ENCODE measurements at regions not wholly inside any gene's neighbourhood (a gene's known extent, or its start where the extent isn't known, plus 50 kb on each side); places are given as distances from the start of the nearest gene placed in this dataset.
"Not testable (repeated sequence)": the region's sequence is repeated elsewhere in the genome, so short reads cannot be mapped to it uniquely, and the experiment has no call there.

DNA sequence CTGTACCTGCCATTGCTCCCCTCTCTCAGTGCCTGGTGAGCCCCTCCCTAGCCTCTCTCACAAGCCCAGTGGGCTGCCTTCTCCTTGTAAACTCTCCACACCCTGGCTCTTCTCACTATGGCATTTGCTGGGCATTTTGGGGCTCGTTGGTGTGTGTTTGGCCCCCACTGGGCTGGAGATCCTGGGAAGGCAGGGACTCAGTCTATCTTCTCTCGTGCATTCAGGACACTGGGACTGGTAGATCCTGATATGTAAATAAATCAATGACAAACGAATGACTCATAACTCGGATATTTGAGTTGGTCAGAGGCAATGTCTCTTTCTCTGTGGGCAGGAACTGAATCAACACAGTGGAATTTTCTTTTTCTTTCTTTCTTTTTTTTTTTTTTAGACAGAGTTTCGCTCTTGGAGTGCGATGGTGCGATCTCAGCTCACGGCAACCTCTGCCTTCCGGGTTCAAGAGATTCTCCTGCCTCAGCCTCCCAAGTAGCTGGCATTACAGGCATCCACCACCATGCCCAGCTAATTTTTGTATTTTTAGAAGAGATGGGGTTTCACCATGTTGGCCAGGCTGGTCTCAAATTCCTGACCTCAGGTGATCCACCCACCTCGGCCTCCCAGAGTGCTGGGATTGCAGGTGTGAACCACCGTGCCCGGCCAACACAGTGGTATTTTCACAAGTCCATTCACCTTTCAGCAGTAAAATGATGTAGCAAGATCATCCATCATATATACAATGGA lies 144.6 kb upstream of the SPRED2 start:
- H3K4me3 Mint-ChIP-seq (ENCODE audit: unreplicated experiment), result peak overlapping the region; percentile 42
- CTCF ChIA-PET, result interaction anchor here (0.6 to 1.4 kb wide), 4 partner anchors 62 to 1231 kb away, joined by 3 to 4 read pairs (median 3); no protein-coding TSS in a partner anchor
- POLR2A ChIA-PET, result interaction anchor here (2.0 to 3.0 kb wide), 2 partner anchors 10 to 35 kb away, joined by 9 to 12 read pairs; no protein-coding TSS in a partner anchor

DNA sequence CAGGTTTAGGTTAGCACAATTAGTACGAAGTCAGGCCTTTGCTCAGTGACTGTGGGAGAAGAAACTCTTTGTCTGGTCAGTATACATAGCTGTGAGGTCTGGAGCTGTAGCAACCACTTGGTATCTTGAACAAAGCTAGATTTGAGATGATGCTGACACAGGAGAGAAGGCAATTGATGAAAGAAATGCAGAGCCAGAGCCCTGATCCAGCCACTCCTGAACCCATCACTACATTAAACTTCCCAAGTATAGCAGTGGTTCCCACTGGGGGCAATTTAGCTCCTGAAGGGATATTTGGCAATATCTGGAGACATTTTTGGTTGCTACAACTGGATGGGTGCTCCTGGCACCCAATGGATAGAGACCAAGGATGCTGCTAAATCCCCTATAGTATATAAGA lies 143.9 kb upstream of the SPRED2 start:
- no TSS peak for BruUV-seq (replicated peaks)
- ChIA-PET POLR2A (interaction anchor here (0.6 to 3.0 kb wide), 5 partner anchors 9 to 349 kb away, joined by 3 to 12 read pairs (median 5); partner anchors contain the start of gene ACTR2), CTCF (interaction anchor here (0.6 to 1.4 kb wide), 6 partner anchors 10 to 852 kb away, joined by 3 to 7 read pairs (median 4); no protein-coding TSS in a partner anchor)
- intact Hi-C loops (cut with micrococcal nuclease), result no loop called here
- TF ChIP-seq, protein P1, sequence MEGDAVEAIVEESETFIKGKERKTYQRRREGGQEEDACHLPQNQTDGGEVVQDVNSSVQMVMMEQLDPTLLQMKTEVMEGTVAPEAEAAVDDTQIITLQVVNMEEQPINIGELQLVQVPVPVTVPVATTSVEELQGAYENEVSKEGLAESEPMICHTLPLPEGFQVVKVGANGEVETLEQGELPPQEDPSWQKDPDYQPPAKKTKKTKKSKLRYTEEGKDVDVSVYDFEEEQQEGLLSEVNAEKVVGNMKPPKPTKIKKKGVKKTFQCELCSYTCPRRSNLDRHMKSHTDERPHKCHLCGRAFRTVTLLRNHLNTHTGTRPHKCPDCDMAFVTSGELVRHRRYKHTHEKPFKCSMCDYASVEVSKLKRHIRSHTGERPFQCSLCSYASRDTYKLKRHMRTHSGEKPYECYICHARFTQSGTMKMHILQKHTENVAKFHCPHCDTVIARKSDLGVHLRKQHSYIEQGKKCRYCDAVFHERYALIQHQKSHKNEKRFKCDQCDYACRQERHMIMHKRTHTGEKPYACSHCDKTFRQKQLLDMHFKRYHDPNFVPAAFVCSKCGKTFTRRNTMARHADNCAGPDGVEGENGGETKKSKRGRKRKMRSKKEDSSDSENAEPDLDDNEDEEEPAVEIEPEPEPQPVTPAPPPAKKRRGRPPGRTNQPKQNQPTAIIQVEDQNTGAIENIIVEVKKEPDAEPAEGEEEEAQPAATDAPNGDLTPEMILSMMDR (IDR thresholded peaks at IDR 0.05; ENCODE audit: unreplicated experiment), result no peak
- Mint-ChIP-seq H3K4me3 (ENCODE audit: unreplicated experiment) (no peak overlapping the region), H3K27ac (ENCODE audit: low read depth, unreplicated experiment) (peak overlapping the region; percentile 95), H3K4me1 (ENCODE audit: insufficient read depth, unreplicated experiment) (peaks cover 19% of the 10 kb centered on the region), H3K9me3 (ENCODE audit: unreplicated experiment) (no peaks in the 10 kb centered on the region), H3K27me3 (ENCODE audit: insufficient read depth, unreplicated experiment) (no peaks in the 10 kb centered on the region), H3K36me3 (ENCODE audit: insufficient read depth, unreplicated experiment) (peaks cover 4% of the 10 kb centered on the region)
- no peak for DNase-seq (ENCODE audit: unreplicated experiment)

More for the DNA sequence above, 144.6 kb upstream of the SPRED2 start:
- Mint-ChIP-seq H3K36me3 (ENCODE audit: insufficient read depth, unreplicated experiment) (peaks cover 4% of the 10 kb centered on the region), H3K9me3 (ENCODE audit: unreplicated experiment) (no peaks in the 10 kb centered on the region), H3K27me3 (ENCODE audit: insufficient read depth, unreplicated experiment) (no peaks in the 10 kb centered on the region), H3K27ac (ENCODE audit: low read depth, unreplicated experiment) (peak overlapping the region; percentile 95), H3K4me1 (ENCODE audit: insufficient read depth, unreplicated experiment) (peaks cover 19% of the 10 kb centered on the region)
- no TSS peak for BruUV-seq (replicated peaks)
- intact Hi-C loops (cut with micrococcal nuclease), result no loop called here
- peak; percentile 89 for DNase-seq (ENCODE audit: unreplicated experiment)
- TF ChIP-seq, protein P1 (IDR thresholded peaks at IDR 0.05; ENCODE audit: unreplicated experiment), result no peak

DNA sequence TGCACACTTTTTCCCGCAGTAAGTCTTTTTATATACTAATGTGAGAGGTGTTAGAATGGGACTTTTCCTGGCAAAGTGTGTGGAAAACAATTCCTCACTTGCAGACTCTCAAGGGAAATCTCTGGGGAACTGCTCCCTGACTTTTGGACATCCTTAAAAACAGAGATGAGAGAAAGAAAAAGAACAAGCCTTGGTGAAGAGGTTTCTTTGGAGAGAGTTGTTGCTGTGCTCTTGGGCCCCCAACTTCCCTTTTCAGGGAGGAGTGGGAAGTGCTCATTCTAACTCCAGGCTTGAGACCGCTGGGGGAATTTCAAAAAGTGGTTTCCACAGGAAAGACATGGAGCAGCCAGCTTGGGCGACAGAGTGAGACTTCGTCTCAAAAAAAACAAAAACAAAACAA lies 142.6 kb upstream of the SPRED2 start:
- H3K27me3 Mint-ChIP-seq (ENCODE audit: insufficient read depth, unreplicated experiment), result no peaks in the 10 kb centered on the region
- BruUV-seq (replicated peaks), result no TSS peak
- ChIA-PET POLR2A (interaction anchor here (1.5 to 3.0 kb wide), 3 partner anchors 8 to 309 kb away, joined by 3 to 12 read pairs (median 5); no protein-coding TSS in a partner anchor), CTCF (interaction anchor here (1.0 to 1.4 kb wide), 2 partner anchors 7 to 167 kb away, joined by 3 read pairs; no protein-coding TSS in a partner anchor)
- intact Hi-C loops (cut with micrococcal nuclease), result loop anchor here (5.0 kb wide), 1 partner anchor 503 kb away; no protein-coding TSS in a partner anchor
- no peaks in the 10 kb centered on the region for H3K9me3 Mint-ChIP-seq (ENCODE audit: unreplicated experiment)
- no peak overlapping the region for H3K27ac Mint-ChIP-seq (ENCODE audit: low read depth, unreplicated experiment)
- TF ChIP-seq, protein P1 (IDR thresholded peaks at IDR 0.05; ENCODE audit: unreplicated experiment), result no peak
- H3K4me1 Mint-ChIP-seq (ENCODE audit: insufficient read depth, unreplicated experiment), result peaks cover 19% of the 10 kb centered on the region
- no peak for DNase-seq (ENCODE audit: unreplicated experiment)
- no peak overlapping the region for H3K4me3 Mint-ChIP-seq (ENCODE audit: unreplicated experiment)
- peaks cover 4% of the 10 kb centered on the region for H3K36me3 Mint-ChIP-seq (ENCODE audit: insufficient read depth, unreplicated experiment)

DNA sequence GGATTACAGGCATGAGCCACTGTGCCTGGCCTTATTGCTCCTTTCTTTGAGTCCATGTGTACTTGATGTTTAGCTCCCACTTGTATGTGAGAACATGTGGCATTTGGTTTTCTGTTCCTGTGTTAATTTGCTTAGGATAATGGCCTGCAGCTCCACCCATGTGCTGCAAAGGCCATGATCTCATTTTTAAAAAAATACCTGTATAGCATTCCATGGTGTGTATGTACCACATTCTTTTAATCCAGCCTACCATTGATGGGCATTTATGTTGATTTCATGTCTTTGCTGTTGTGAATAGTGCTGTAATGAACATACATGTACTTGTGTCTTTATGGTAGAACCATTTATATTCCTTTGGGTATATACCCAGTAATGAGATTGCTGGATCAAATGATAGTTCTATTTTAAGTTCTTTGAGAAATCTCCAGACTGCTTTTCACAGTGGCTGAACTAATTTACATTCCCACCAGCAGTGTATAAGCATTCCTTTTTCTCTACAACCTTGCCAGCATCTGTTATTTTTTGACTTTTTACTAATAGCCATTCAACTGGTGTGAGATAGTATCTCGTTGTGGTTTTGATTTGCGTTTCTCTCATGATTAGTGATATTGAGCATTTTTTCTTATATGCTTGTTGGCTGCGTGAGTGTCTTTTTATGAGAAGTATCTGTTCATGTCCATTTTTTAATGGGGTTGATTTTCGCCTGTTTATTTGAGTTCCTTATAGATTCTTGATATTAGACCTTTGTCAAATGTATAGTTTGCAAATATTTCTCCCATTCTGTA lies 136.4 kb upstream of the SPRED2 start:
- CTCF ChIA-PET, result interaction anchor here (0.6 to 1.2 kb wide), 3 partner anchors 132 to 404 kb away, joined by 3 read pairs; no protein-coding TSS in a partner anchor
- not testable (repeated sequence) for DNase-seq (ENCODE audit: unreplicated experiment)

More for the DNA sequence above, 136.4 kb upstream of the SPRED2 start:
- H3K4me1 Mint-ChIP-seq (ENCODE audit: insufficient read depth, unreplicated experiment), result peaks cover 31% of the 10 kb centered on the region
- H3K9me3 Mint-ChIP-seq (ENCODE audit: unreplicated experiment); H3K27me3 Mint-ChIP-seq (ENCODE audit: insufficient read depth, unreplicated experiment); H3K36me3 Mint-ChIP-seq (ENCODE audit: insufficient read depth, unreplicated experiment); BruUV-seq (replicated peaks): not testable (repeated sequence)
- intact Hi-C loops (cut with micrococcal nuclease), result loop anchor here (5.0 kb wide), 2 partner anchors 132 to 187 kb away; no protein-coding TSS in a partner anchor
- POLR2A ChIA-PET, result interaction anchor here (0.6 to 1.2 kb wide), 3 partner anchors 133 to 246 kb away, joined by 3 to 5 read pairs (median 3); no protein-coding TSS in a partner anchor
- peak overlapping the region; percentile 47 for H3K4me3 Mint-ChIP-seq (ENCODE audit: unreplicated experiment)
- H3K27ac Mint-ChIP-seq (ENCODE audit: low read depth, unreplicated experiment), result peak overlapping the region; percentile 92

Measured in MCF 10A (cell line).